ENCODE measurements at regions not wholly inside any gene's neighbourhood (a gene's known extent, or its start where the extent isn't known, plus 50 kb on each side); places are given as distances from the start of the nearest gene placed in this dataset.
"Not testable (repeated sequence)": the region's sequence is repeated elsewhere in the genome, so short reads cannot be mapped to it uniquely, and the experiment has no call there.

DNA sequence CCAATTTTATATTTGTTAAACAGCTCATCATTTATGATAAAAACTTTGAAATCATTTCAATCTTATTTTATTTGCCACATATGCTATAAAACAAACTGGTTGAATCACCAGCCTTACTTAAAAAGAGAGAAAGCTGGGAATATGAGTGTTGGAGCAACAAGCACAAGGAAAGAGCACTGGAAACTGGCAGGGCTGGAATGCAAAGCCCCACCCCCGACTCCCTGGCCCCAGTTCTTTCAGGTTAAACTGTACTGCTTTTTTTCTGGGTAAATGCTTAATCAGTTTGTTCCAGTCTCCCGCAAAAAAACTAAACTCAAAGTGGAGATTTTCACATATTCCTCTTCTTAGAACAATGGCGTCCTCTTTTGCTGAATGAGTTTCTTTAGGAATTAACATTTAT lies 433.8 kb upstream of the NOX3 start:
- ATAC-seq, result no peak

DNA sequence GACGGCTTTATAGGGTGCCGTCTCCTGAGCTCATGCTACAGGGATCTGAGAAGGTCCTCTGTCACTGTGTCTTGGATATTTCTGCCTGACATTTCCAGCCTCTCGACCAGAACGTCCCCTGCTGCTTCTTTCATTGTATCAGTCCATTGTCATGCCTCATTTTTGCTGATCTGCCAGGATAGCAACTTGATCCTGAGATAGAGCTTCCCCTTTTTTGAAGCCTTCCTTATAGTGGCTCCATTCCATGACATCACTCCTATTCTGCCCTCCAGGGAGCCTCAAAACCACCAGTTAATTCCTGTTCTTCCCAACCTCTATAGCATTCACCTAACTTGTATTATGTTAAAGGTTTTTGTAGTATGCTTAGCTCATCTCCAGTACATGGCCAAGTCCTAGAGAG lies 431.8 kb upstream of the NOX3 start:
- no peak for ATAC-seq

DNA sequence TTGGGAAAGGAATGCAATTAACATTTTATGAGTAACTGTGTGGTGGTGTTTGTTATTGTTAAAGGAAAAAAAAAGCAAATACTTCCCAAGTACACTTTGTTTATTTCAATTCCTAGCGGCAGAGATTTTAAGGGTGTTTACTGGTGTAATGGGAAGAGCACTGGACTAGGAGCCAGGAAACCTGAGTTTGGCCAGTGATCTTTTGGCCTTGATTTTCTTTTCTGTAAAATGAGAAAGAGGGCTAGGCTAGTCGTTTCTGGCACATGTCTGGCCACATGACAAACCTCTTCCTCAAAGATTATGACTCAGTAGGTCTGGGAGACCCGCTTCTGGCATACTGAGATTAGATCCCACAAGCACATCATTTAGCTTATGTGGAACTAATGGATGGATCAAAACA lies 428.1 kb upstream of the NOX3 start:
- no peak for ATAC-seq

DNA sequence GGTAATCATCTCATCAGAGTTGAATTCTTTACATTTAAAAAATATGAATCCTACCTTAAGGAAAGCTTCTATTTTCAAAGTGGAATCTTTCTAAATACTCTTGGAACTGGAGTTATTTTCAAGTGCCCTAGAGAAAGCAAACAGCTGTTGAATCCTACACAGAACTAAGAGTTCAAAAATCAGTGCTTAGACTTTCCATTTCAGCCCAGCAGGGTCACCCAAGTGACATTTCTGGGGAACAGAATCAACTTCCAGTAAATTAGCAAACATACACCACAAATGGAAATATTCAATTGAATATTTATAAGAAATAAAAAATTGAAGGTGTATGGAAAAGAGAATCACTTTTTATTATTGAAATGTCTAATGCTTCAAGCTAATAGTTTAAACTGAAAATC lies 427.7 kb upstream of the NOX3 start:
- ATAC-seq, result no peak

DNA sequence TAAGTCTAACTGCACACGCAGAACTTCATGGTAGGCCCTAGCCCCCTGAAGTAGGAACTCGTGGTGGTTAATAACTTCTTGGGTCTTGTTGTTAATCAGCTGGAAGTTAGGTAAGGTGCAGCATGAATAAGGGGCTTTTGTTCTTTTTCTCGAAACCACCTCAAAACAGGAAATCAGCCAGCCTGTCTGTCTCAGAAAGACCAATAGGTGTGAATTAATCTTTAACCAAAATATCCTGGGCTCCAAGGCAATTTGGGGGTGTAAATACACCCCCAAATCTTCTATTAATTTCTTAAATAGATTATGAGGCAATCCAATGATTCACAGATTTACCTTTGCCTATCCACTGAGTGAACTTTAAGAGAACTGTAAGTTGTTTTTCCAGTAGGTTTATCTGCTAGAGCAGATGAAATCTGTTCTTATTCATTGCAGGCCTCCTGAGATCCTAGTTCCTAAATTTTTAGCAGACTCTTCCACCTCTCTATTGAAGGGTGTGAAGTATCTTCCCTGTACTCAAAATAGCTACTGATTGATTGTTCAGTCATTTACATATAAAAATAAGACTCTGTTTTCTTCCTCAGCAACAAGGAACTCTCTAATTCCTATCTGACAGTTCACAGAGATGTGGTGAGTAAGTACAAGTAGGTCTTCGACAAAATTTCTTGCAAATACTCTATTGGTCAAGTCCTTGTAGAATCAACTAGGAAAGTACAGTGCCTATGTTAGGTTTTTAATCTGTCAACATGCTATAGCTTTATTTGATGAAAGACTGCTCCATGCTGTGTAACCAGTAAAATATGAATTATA lies 427.1 kb upstream of the NOX3 start:
- no peak for ATAC-seq

DNA sequence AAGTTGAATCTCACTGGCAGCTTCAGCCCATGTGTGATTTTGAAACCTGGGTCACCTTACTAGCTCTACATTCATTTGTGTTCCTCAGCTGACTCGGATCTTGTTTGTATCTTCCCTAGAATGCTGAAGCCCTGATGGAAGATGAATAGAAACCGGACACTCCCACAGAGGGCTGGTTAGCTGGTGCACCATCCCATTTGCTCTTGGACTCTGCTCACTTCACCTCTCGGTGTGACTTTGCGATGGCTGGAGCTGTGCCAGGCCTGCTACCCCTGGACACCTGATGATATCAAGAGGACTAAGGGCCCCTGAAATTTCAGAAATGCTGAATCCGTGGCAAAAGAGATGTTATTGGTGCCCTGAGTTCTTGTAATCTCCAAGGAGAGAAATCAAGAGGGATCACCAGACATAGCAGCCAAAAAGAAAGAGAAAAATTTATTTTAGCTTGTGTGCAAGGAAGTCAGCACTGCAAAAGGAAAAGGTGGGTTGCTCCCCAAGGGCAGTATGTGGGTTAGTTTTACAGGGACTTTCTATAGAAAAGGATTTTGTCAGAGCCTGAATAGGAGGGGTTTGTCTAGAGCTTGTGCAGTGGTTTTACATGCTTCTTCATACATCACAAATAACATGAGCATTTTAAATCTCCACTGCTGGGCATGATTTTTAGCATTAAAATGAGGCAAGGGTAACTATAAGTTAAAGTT lies 426.3 kb upstream of the NOX3 start:
- ATAC-seq, result no peak

DNA sequence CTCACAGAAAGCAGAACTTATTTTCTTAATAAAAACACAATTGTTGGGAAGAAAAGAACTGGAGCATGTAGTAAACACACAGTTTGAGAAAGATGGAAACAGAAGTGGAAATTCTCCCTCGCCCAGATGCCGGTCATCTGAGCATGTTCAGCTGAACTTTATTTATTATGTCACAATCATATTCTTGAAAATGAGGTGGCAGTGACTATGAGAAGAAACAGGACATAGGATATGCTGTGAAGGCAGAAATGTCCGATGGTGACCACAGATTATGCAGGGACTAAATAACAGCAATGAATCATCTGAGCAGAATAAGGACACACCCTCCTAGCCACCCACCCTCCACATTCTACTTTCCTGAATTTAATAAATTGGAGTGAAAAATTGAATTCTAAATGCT lies 425.3 kb upstream of the NOX3 start:
- peak; percentile 23 for ATAC-seq

DNA sequence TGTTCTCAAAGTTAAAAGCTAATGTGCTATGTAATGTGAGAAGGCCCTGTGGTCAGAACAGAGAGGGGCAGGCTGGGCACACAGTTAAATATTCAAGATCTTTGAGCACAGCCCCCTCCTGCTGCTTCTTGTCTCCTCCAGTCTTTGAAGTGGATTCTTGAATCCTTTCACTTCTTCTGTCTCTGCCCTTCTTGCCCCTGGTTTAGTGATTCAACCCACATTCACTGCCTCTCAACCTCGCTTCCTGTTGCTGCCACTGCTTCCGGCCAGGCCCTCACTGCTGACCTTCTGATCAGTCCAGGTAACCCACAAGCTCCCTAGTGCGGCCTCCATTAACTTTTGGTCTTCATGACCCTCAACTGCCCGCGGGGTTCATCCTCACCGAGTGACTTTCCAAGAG lies 417.3 kb upstream of the NOX3 start:
- no peak for ATAC-seq

DNA sequence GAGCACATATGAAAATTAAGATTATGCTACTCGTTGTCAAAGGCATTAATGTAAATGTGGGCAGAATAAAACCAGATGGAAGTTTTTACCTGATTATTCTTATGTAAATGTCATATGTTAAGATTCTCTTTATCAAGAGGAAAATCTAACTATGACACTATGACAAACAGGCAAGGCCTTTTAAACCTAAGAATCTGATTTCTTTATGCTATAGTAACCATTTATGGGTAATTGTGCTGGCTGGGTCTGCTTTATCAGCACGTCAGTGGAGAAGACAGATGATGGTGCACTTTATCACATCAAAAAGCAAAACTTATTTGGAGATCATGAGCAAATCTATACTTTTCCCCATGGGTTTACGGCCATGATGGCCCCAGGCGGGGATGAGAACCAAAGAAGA lies 412.0 kb upstream of the NOX3 start:
- ATAC-seq, result no peak

DNA sequence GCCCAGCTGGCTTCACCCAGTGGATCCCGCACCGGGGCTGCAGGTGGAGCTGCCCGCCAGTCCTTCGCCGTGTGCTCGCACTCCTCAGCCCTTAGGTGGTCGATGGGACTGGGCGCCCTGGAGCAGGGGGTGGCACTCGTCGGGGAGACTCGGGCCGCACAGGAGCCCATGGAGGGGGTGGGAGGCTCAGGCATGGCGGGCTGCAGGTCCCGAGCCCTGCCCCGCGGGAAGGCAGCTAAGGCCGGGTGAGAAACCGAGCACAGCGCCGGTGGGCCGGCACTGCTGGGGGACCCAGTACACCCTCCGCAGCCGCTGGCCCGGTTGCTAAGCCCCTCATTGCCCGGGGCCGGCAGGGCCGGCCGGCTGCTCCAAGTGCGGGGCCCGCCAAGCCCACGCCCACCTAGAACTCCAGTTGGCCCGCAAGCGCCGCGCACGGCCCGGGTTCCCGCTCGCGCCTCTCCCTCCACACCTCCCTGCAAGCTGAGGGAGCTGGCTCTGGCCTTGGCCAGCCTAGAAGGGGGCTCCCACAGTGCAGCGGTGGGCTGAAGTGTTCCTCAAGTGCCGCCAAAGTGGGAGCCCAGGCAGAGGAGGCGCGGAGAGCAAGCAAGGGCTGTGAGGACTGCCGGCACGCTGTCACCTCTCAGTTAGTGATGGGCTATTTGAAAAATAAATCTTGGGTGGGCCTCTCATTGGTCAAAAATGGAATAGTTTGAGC lies 411.2 kb upstream of the NOX3 start:
- ATAC-seq, result not testable (repeated sequence)

DNA sequence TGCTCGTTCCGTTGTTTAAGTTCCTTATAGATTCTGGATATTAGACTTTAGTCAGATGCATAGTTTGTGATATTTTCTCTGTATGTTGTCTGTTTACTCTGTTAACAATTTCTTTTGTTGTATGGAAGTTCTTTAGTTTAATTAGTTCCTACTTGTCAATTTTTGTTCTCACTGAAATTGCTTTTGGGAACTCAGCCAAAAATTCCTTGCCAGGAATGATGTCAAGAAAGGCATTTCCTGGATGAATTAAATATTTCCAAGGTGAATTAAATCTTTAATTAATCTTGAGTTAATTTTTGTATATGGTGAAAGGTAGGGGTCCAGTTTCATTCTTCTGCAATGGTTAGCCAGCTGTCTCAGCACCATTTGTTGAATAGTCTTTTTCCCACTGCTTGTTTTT lies 406.2 kb upstream of the NOX3 start:
- ATAC-seq, result no peak

DNA sequence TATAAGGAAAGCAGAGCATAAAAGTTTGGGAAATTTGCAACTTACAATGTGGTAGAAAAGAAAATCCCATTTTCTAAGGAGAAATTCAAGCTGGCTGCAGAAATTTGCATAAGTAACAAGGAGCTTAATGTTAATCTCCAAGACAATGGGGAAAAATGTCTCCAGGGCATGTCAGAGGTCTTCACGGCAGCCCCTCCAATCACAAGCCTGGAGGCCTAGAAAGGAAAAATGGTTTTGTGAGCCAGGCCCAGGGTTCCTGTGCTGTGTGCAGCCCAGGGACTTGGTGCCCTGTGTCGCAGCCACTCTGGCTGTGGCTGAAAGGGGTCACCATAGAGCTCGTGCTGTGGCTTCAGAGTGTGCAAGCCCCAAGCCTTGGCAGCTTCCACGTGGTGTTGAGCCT lies 403.3 kb upstream of the NOX3 start:
- ATAC-seq, result not testable (repeated sequence)

DNA sequence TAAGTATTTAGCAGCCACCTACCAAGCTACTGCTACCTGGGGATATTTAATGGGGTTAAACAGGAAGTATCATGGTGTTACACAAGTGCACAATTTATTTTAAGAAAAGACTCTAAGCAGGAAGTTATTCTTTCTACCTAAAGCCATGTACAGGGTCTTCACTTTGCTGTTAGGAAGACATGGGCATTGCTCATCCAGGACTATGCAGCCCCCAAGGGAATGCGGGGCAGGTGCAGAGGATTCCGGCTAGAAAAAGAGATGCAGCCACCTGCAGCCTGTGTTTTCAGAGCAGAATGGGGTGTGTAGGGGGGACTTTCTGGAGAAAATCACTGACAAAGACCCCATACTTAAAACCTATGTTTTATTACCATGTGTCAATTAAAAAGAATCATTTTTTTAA lies 399.1 kb upstream of the NOX3 start:
- no peak for ATAC-seq

DNA sequence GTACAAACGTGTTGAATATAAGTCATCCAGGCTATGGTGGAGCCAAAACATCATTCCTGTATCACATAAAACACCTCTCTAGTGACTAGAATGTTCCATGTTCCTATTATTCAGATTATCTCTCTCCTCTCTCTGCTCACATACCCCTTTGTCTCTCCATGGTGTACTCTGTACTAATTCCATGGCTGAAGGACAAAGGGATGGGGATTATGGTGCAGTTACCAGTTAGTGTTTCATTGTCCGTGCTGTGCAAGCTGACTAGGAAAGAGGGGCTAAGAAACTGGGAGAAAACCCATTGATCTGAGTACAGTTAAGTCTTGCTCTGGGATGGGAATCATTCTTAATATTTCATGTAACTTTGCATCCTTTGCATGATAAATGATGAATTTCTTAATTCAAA lies 397.4 kb upstream of the NOX3 start:
- no peak for ATAC-seq

DNA sequence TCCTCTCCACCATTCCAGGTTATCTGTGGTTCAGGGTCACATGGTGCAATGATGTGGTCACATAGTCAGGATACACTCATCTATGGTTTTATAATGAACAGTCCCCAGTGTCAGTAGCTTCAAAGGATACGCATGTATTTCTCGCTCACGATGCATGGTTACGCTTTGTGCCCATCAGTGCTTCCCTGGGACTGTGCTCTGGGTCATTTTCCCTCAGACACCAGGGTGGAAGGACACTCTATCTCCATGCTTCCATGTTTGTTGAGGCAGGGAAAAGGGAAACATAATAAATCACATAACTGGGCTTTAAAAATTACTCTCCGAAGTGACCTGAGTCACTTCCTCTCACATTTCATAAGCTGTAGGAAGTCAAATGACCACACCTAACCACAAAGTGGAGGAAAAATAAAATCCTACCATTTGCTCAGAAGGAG lies 394.8 kb upstream of the NOX3 start:
- ATAC-seq, result no peak

DNA sequence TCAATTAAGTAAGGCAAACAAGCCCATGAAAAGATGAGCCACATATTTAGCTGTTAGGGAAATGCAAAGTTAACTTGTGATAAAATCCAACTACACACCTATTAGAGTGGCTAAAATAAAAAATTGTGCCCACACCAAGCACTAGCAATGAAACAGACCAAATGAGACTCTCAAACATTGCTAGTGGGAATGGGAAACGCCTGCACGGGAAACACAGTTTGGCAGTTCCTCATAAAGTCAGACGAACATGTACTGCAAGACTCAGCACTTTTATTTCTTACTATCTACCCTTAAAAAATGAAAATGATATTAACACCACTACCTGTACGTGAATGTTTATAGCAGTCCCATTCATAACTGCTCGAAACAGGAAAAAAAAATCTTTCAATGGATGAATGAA lies 392.1 kb upstream of the NOX3 start:
- no peak for ATAC-seq

DNA sequence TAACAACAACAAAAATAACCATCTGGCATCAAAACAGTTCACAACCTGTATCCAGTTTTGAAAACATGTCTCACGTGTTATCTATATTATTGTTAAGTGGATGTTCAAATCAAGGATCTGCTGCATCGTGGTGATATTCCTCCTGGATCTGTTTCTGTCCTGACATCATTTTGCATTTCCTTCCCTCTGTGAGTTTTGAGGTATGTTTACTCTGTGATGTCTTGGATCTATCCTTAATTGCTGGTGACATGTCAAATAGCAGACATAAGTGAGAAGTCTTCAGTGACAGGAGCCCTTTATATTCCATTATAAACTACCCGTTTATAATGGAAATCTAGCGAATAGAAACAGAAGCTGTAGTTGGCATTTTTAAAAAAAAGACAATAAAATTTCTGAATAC lies 381.8 kb upstream of the NOX3 start:
- ATAC-seq, result no peak

DNA sequence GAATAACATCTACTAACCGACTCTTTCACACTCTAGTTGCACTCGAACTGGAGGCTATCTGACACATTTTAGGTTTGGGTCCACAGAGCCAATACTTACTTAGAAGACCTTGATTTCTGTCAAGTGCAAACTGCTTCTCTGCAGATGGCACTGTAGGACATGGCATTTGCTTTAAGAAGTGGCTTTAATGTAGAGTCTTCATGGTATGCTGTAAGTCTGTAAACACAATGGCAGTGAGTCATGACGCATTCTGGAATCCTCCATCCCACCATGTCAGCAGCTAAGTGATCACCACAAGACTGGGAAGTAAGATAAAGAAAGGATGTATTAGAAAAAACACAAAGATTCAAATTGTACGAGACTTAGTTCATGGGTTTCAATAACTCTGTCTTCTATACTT lies 377.0 kb upstream of the NOX3 start:
- ATAC-seq, result no peak

DNA sequence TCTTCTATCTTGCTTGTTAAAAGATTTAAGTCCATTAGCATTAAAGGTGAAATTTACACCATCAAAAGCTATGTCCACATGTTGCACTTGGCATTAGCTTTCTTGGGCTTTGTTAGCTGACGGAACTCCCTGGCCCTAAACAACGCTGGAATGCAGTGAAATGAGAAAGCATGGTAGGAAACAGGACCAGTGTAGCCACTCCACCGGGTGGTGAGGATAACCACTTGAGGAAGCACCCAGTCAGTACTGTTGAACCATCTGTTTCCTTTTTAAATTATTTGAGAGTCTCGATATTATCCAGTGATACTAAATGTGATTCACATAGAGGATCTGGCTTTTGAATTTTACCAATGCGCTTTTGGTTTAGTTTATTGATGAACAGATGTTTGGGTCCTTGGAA lies 374.9 kb upstream of the NOX3 start:
- ATAC-seq, result no peak

DNA sequence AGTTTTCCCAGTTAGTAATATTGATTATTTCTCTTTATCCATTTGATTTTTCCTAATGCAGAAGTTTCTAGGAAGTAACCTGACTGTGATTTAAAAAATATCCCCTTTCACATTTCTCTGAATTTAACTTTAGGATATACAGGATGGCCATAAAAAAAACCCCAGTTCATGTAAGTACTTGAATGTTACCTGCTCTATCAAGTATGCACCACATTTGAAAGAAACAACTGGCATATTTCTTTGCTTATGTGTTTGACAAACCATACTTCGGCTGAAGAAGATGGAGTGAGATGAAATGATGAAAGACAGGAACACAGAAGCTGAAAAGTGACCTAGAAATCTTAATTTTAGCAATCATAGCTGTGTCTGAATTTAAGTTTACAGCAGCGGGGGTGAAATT lies 374.0 kb upstream of the NOX3 start:
- no peak for ATAC-seq

DNA sequence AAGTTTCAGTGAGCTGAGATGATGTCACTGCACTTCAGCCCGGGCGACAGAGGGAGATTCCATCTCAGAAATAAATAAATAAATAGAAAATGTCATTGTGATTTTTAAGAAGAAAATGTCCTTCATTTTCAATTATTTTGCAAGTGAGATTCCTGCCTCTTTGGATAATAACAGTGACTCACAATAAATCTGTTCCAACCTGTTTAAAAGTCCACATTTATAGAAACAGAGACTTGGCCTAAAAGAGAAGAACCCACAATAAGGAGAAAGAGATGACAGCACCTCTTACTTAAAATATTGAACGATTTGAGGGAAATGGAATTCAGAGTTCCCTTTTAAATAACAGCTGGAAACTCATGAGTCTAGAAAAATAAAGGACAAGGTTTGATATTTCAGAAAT lies 373.4 kb upstream of the NOX3 start:
- no peak for ATAC-seq

DNA sequence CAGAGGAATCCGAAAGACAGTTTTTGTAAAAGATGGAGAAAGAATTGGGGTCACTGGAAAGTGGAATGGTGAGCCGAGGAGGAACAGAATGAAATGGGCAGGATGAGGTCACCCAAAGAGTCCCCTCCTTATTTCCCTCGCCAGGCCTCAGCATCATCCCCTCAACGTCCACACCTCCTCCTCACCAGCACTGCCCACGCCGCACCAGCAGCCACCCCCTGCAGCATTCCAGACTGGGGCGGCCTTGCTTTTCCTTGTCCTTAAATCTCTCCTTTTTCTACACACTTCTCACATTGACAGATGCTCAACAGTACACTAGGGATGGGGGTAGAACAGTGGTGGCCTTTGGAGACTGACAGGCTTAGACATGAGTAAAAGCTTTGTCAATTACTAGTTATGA lies 363.1 kb upstream of the NOX3 start:
- no peak for ATAC-seq

DNA sequence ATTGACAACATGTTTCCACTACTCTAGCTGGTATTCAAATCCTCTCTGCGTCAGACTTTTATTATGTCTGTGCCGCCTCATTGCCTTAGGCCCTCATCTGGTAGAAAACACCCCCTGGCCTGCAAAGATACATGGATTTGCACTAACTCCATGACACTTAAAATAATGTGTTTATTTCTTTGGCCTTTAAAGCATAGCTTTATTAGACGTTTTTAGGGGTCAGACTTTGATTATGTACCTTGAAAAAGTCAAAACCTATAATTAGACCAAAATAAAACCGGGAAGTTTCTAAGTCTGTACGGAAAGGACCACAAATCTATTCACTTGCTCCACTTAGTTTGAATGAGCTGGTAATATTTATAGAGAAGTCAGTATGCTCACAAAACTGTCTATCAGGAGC lies 357.9 kb upstream of the NOX3 start:
- no peak for ATAC-seq

DNA sequence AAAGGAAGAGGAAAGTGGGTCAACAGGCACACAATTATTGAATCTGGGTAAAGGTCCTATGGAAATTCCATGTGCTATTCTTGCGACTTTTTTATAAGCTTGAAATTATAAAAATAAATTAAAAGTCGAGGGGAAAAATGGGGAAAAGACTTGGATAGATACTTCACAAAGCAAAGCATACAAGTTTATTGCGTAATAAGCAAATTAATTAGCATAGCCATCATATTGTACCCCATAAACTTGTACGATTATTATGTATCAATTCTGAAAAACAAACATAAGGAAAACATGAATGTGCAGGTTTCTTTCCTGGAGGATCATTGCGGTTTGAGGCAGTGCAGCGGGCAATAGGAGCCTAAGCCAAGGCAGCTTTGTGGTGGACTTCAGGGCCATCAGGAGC lies 351.6 kb upstream of the NOX3 start:
- ATAC-seq, result no peak
